RWPE2 (cell line): ENCODE measurements at regions not wholly inside any gene's neighbourhood (a gene's known extent, or its start where the extent isn't known, plus 50 kb on each side); places are given as distances from the start of the nearest gene placed in this dataset.
"Not testable (repeated sequence)": the region's sequence is repeated elsewhere in the genome, so short reads cannot be mapped to it uniquely, and the experiment has no call there.

Experiments used
- ATAC-seq: fragments of 200-7000 bp; cut with Tn5 transposase; 3 replicates; pipeline ENCODE4 v1.9.1; 2021; ENCODE audit warnings: low read depth
- DNase-seq: peaks from one replicate; pipeline ENCODE4 v3.0.0-alpha.2; 2020; ENCODE audit warnings: low spot score
- H3K27ac ChIP-seq: fragments of 450-650 bp; 2 replicates; pipeline ENCODE4 v1.5.1; 2017; ENCODE audit warnings: mild to moderate bottlenecking; ENCODE audit not compliant: poor library complexity, severe bottlenecking
- H3K27me3 ChIP-seq: fragments of 250-450 bp; sonication (Bioruptor Pico); 2 replicates; pipeline ENCODE4 v1.5.1; 2021; ENCODE audit warnings: mild to moderate bottlenecking, moderate library complexity; ENCODE audit not compliant: insufficient read depth, poor library complexity, severe bottlenecking
- H3K36me3 ChIP-seq: fragments of 250-450 bp; sonication (Bioruptor Pico); 2 replicates; pipeline ENCODE4 v1.5.1; 2020; ENCODE audit warnings: low read depth, mild to moderate bottlenecking, moderate library complexity
- H3K4me1 ChIP-seq: fragments of 250-450 bp; sonication (Bioruptor Pico); 2 replicates; pipeline ENCODE4 v1.5.1; 2021; ENCODE audit warnings: mild to moderate bottlenecking, moderate library complexity; ENCODE audit not compliant: insufficient read depth, poor library complexity, severe bottlenecking
- H3K4me3 ChIP-seq: fragments of 250-450 bp; sonication (Bioruptor Pico); 2 replicates; pipeline ENCODE4 v1.5.1; 2021; ENCODE audit warnings: mild to moderate bottlenecking, moderate library complexity; ENCODE audit not compliant: severe bottlenecking
- H3K9me3 ChIP-seq: fragments of 250-450 bp; sonication (Bioruptor Pico); 2 replicates; pipeline ENCODE4 v1.5.1; 2021; ENCODE audit warnings: mild to moderate bottlenecking, moderate library complexity; ENCODE audit not compliant: severe bottlenecking
- TF ChIP-seq, protein P1 (sequence below): fragments of 450-650 bp; IDR thresholded peaks from one replicate; pipeline ENCODE4 v1.5.1; 2017; ENCODE audit warnings: mild to moderate bottlenecking, moderate library complexity; ENCODE audit not compliant: poor library complexity, severe bottlenecking

DNA sequence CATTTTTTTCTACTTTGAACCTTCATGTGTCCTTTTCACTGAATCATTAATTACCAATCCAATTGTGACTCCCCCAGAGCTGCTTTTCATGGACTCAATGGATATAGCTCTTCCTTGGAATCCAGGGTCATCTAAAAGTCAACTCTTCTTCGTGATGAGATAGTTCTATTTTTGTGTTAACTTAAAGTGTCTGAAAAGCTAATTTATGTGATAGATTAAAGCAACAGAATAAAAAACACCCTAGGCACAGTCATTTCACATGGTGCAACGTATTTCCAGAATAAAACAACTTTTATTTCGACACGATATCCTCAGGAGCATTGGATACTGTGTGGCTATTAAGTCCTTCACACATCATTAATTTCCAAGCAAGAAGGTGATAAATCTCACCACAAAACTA lies 250.6 kb upstream of the SPHKAP start:
- Histone ChIP-seq H3K27ac (no peak overlapping the region), H3K9me3 (no peaks in the 10 kb centered on the region), H3K27me3 (peaks cover 2% of the 10 kb centered on the region), H3K36me3 (no peaks in the 10 kb centered on the region), H3K4me3 (no peak overlapping the region), H3K4me1 (no peaks in the 10 kb centered on the region)
- DNase-seq (no peak), ATAC-seq (no peak)
- TF ChIP-seq, protein P1, sequence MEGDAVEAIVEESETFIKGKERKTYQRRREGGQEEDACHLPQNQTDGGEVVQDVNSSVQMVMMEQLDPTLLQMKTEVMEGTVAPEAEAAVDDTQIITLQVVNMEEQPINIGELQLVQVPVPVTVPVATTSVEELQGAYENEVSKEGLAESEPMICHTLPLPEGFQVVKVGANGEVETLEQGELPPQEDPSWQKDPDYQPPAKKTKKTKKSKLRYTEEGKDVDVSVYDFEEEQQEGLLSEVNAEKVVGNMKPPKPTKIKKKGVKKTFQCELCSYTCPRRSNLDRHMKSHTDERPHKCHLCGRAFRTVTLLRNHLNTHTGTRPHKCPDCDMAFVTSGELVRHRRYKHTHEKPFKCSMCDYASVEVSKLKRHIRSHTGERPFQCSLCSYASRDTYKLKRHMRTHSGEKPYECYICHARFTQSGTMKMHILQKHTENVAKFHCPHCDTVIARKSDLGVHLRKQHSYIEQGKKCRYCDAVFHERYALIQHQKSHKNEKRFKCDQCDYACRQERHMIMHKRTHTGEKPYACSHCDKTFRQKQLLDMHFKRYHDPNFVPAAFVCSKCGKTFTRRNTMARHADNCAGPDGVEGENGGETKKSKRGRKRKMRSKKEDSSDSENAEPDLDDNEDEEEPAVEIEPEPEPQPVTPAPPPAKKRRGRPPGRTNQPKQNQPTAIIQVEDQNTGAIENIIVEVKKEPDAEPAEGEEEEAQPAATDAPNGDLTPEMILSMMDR, result no peak

DNA sequence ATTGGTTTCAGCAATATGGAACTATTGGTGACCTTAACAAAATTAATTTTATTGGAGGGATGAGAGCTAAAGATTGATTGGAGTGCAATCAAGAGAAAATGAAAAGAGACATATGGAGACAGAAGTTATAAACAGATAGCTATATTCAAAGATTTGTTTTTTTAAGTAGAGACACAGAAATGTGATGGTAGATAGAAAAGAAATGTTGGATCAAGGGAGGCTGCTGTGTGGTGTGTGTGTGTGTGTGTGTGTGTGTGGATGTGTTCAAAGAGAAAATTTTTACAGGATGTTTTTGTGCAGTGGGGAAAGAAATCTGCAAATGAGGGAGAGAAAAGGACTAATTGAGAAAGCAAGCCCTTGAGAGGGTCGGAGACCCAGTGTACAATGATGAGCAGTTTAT lies 249.5 kb upstream of the SPHKAP start:
- TF ChIP-seq, protein P1, result no peak
- H3K9me3 ChIP-seq, result no peaks in the 10 kb centered on the region
- no peak overlapping the region for H3K27ac ChIP-seq
- H3K4me1 ChIP-seq, result no peaks in the 10 kb centered on the region
- ATAC-seq (no peak), DNase-seq (no peak)
- no peaks in the 10 kb centered on the region for H3K36me3 ChIP-seq
- H3K27me3 ChIP-seq, result no peaks in the 10 kb centered on the region
- no peak overlapping the region for H3K4me3 ChIP-seq

DNA sequence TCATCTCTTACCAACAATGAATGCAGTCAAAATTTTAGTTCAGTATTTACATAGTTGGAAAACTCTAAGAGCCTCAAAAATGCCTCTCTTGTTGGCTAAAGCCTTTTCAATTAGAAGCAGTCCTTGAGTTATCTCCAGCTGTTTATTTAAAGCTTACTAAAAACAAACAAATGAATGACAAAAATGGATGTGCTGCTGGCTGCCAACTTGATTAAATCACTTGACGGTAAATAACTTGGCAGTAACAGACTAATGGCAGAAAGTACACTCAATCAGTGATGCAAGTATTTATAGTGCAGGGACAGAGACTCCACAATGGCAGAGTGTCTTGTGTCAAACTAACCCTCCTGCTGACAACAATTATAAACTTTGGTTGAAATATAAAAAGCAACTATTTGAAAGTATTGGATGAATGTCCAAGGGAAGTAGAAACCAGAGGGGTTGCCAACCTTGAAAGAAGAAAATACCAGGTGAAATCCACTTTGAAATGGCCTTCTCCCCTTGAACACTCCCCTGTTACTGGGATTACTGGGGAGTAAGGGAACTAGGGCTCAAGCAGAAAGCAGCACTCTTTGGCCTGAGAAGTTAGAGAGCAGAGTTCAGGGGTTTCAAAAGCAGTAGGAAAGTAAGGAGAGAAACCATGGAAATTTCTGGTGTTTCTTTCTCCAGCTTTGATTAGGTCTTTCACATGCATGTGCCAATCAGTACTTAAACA lies 245.2 kb upstream of the SPHKAP start:
- H3K9me3 ChIP-seq, result no peaks in the 10 kb centered on the region
- TF ChIP-seq, protein P1, result no peak
- DNase-seq (no peak), ATAC-seq (no peak)
- no peaks in the 10 kb centered on the region for H3K27me3 ChIP-seq
- H3K4me1 ChIP-seq, result no peaks in the 10 kb centered on the region
- H3K27ac ChIP-seq, result no peak overlapping the region
- no peak overlapping the region for H3K4me3 ChIP-seq
- H3K36me3 ChIP-seq, result no peaks in the 10 kb centered on the region

DNA sequence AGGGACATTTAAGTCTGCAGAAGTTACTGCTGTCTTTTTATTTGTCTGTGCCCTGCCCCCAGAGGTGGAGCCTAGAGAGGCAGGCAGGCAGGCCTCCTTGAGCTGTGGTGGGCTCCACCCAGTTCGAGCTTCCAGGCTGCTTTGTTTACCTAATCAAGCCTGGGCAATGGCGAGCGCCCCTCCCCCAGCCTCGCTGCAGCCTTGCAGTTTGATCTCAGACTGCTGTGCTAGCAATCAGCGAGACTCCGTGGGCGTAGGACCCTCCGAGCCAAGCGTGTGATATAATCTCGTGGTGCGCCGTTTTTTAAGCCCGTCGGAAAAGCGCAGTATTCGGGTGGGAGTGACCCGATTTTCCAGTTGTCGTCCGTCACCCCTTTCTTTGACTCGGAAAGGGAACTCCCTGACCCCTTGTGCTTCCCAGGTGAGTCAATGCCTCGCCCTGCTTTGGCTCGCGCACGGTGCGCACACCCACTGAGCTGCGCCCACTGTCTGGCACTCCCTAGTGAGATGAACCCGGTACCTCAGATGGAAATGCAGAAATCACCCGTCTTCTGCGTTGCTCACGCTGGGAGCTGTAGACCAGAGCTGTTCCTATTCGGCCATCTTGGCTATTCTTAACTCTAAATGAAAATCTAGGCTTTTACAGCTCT lies 244.0 kb upstream of the SPHKAP start:
- not testable (repeated sequence) for DNase-seq, H3K4me1 ChIP-seq, ATAC-seq, H3K27me3 ChIP-seq, H3K9me3 ChIP-seq, H3K27ac ChIP-seq, H3K36me3 ChIP-seq, H3K4me3 ChIP-seq

DNA sequence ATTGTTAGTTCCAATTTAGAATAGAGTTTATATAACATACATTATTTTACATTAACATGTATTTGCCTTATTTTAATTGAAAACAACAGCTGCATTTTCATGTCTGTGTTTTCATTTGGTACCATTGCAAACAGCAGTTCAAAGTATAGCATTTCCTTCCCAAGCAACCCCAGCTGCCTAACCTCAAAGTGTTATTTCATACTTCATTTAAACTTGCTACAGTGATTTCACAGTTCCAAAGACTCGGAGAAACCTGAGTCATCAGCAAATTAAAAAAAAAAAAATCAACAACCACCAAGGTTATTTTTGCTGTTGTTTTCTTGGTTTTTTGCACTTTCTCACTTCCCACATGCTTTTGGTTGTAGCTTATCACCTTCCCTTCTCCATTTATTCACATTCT lies 236.5 kb upstream of the SPHKAP start:
- H3K9me3 ChIP-seq, result no peaks in the 10 kb centered on the region
- no peak overlapping the region for H3K4me3 ChIP-seq
- peak; percentile 12; the same call in 1 of the 3 replicates for ATAC-seq
- H3K27ac ChIP-seq, result no peak overlapping the region
- H3K27me3 ChIP-seq, result no peaks in the 10 kb centered on the region
- peaks cover 6% of the 10 kb centered on the region for H3K4me1 ChIP-seq
- TF ChIP-seq, protein P1, result no peak
- H3K36me3 ChIP-seq, result no peaks in the 10 kb centered on the region
- DNase-seq, result no peak
